SU-DHL-6 (cell line): ENCODE measurements at regions not wholly inside any gene's neighbourhood (a gene's known extent, or its start where the extent isn't known, plus 50 kb on each side); places are given as distances from the start of the nearest gene placed in this dataset.

Experiments
- H2AFZ ChIP-seq: fragments of 200-600 bp; sonication (generic); 2 replicates; pipeline ENCODE4 v1.6.1; 2014; ENCODE audit warnings: low read depth, mild to moderate bottlenecking, moderate library complexity, mixed read lengths, antibody characterized with exemption, low read length; ENCODE audit not compliant: severe bottlenecking
- H3F3A ChIP-seq: fragments of 200-600 bp; shearing (Covaris generic); 2 replicates; pipeline ENCODE4 v1.6.0; 2016; ENCODE audit warnings: antibody characterized with exemption, mild to moderate bottlenecking; ENCODE audit not compliant: insufficient read depth
- H3K27ac ChIP-seq: fragments of 200-600 bp; sonication (generic); 2 replicates; pipeline ENCODE4 v1.5.1; 2016; ENCODE audit warnings: low read depth, mild to moderate bottlenecking, low read length, moderate library complexity, mixed read lengths
- H3K27me3 ChIP-seq: fragments of 200-600 bp; sonication (generic), shearing (Covaris generic); 2 replicates; pipeline ENCODE4 v1.6.0; 2014; ENCODE audit warnings: mild to moderate bottlenecking, low read length
- H3K36me3 ChIP-seq: fragments of 200-600 bp; sonication (generic); 2 replicates; pipeline ENCODE4 v1.6.1; 2014; ENCODE audit warnings: mild to moderate bottlenecking, low read length, mixed read lengths
- H3K4me2 ChIP-seq: fragments of 300-600, 200-600 bp; shearing (Covaris generic), sonication (generic); 2 replicates; pipeline ENCODE4 v1.6.0; 2014; ENCODE audit warnings: low read length, low read depth, mild to moderate bottlenecking; ENCODE audit not compliant: poor library complexity, severe bottlenecking
- H3K4me3 ChIP-seq: fragments of 200-600 bp; sonication (generic); 2 replicates; pipeline ENCODE4 v1.5.1; 2014; ENCODE audit warnings: antibody characterized with exemption, low read length, mild to moderate bottlenecking, mixed read lengths; ENCODE audit not compliant: insufficient read depth, poor library complexity, severe bottlenecking
- H3K79me2 ChIP-seq: fragments of 200-600 bp; sonication (generic); 2 replicates; pipeline ENCODE4 v1.6.1; 2014; ENCODE audit warnings: mild to moderate bottlenecking, low read length, moderate library complexity; ENCODE audit not compliant: insufficient read depth
- H3K9ac ChIP-seq: fragments of 200-600 bp; sonication (generic); 2 replicates; pipeline ENCODE4 v1.7.0; 2014; ENCODE audit warnings: mild to moderate bottlenecking, low read length
- H3K9me2 ChIP-seq: fragments of 200-600 bp; sonication (generic); replicated peaks from 2 replicates; pipeline ENCODE4 v1.6.1; 2014; ENCODE audit warnings: low read length; ENCODE audit not compliant: insufficient read depth
- H3K9me3 ChIP-seq: fragments of 200-600 bp; sonication (generic); 2 replicates; pipeline ENCODE4 v1.6.1; 2014; ENCODE audit warnings: low read length, mixed read lengths; ENCODE audit not compliant: insufficient read depth
- H4K20me1 ChIP-seq: fragments of 200-600 bp; sonication (generic); 2 replicates; pipeline ENCODE4 v1.6.1; 2014; ENCODE audit warnings: low read depth, mild to moderate bottlenecking, antibody characterized with exemption, low read length, moderate library complexity, mixed read lengths
- EZH2phosphoT487 ChIP-seq: fragments of 200-600 bp; sonication (generic), shearing (Covaris generic); conservative IDR thresholded peaks from 2 replicates; pipeline ENCODE4 v1.6.1; 2018; ENCODE audit warnings: mild to moderate bottlenecking, antibody characterized with exemption, low read length, moderate library complexity, mixed read lengths
- TF ChIP-seq, protein P1 (sequence below): fragments of 200-600 bp; sonication (generic); IDR thresholded peaks from one replicate; pipeline ENCODE4 v1.5.1; 2017; ENCODE audit warnings: antibody characterized with exemption, mild to moderate bottlenecking, low read length, moderate library complexity; ENCODE audit not compliant: insufficient read depth, poor library complexity, severe bottlenecking

DNA sequence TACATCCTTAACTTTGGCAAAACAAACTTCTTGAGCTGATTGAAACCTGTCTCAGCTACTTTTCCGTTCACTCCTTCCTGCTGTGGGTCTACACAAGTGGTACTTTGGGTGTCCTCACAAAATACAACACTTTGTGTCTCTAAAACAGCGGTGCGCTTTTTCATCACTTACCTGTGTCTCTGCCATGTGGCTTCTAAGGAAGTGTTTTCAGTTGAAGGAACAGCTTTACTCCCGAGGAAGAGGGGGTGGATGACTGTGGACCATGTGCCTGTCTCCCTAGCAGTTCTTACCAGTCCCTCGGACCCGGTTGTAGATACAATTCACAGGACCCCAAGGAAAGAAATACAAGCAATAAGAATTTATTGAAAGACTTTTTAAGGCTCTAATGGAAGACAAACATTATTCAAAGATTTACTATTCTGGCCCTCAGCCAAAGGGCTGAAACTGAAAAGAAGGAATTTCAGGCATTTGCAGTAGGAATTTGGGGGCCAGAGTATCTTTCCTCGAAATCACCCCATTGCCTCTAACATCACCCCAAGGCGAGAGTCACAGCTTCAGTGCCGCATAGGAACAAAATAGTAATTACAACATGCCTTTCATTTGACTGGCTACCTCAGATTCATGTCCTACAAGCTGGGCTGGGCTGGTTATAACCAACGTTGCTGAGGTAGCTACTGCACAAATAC, 246.3 kb downstream of the ACTR3B start:
- H3K4me2 ChIP-seq, result no peak overlapping the region

DNA sequence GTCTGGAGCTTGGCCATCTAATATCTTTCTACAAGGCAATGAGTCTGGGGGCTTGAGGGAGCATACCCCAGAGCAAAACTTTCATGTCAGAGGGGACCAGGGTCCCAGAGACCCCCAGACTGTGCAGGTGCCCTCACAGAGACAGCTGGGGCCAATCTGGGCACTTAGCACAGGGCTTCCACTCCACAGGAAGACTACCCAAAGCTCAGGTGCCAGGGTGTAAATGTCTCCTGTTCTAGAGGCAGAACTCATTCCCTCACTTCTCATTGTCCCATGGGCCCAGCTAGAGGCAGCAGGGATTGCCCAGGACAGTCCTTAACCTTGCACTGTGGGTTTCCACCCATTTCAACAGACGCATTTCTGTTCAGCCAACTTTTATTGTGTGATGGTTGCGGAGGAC, 246.9 kb downstream of the ACTR3B start:
- Histone ChIP-seq H3K27me3 (no peaks in the 10 kb centered on the region), H3K79me2 (no peaks in the 10 kb centered on the region), H3K4me2 (no peak overlapping the region), H3K9me3 (no peaks in the 10 kb centered on the region), H3K9me2 (no peaks in the 10 kb centered on the region), H3F3A (no peaks in the 10 kb centered on the region), H3K4me3 (no peak overlapping the region), H3K36me3 (no peaks in the 10 kb centered on the region), H2AFZ (no peak overlapping the region), H3K9ac (no peak overlapping the region), H3K27ac (no peak overlapping the region), H4K20me1 (no peaks in the 10 kb centered on the region)
- TF ChIP-seq, protein P1, sequence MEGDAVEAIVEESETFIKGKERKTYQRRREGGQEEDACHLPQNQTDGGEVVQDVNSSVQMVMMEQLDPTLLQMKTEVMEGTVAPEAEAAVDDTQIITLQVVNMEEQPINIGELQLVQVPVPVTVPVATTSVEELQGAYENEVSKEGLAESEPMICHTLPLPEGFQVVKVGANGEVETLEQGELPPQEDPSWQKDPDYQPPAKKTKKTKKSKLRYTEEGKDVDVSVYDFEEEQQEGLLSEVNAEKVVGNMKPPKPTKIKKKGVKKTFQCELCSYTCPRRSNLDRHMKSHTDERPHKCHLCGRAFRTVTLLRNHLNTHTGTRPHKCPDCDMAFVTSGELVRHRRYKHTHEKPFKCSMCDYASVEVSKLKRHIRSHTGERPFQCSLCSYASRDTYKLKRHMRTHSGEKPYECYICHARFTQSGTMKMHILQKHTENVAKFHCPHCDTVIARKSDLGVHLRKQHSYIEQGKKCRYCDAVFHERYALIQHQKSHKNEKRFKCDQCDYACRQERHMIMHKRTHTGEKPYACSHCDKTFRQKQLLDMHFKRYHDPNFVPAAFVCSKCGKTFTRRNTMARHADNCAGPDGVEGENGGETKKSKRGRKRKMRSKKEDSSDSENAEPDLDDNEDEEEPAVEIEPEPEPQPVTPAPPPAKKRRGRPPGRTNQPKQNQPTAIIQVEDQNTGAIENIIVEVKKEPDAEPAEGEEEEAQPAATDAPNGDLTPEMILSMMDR, result no peak
- TF ChIP-seq EZH2phosphoT487, result no peak

More for the DNA sequence above, 246.3 kb downstream of the ACTR3B start:
- Histone ChIP-seq H3K9me2 (no peaks in the 10 kb centered on the region), H3K9ac (no peak overlapping the region), H3K79me2 (no peaks in the 10 kb centered on the region), H3K27ac (no peak overlapping the region), H2AFZ (no peak overlapping the region), H3K36me3 (no peaks in the 10 kb centered on the region), H3K27me3 (no peaks in the 10 kb centered on the region), H3F3A (no peaks in the 10 kb centered on the region), H3K4me3 (no peak overlapping the region), H3K9me3 (peaks cover 4% of the 10 kb centered on the region), H4K20me1 (no peaks in the 10 kb centered on the region)
- no peak for TF ChIP-seq EZH2phosphoT487
- TF ChIP-seq, protein P1, result no peak

DNA sequence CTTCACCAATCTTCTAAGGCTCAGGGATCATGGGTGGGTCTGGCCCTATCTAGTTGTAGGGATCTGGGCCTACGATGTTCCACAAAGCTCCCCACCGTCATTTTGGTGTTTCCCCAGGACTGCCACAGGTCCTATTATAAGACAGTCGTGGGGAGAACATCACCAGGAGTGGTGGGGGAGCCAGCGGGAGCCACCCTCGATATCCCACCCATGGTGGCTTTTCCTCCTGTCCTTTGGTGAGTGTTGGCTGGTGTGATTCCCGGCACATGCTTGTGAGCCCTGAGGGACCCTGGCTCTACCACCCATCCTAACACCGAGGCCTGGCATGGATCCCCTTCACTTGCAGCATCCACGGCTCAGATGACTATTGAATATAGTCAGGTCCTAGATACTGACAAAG, 247.4 kb downstream of the ACTR3B start:
- no peak overlapping the region for H3K9ac ChIP-seq
- no peaks in the 10 kb centered on the region for H3K9me3 ChIP-seq
- H2AFZ ChIP-seq, result no peak overlapping the region
- H4K20me1 ChIP-seq, result no peaks in the 10 kb centered on the region
- no peaks in the 10 kb centered on the region for H3K27me3 ChIP-seq
- no peaks in the 10 kb centered on the region for H3K9me2 ChIP-seq
- no peak overlapping the region for H3K27ac ChIP-seq
- H3K36me3 ChIP-seq, result no peaks in the 10 kb centered on the region
- no peak overlapping the region for H3K4me3 ChIP-seq
- H3K79me2 ChIP-seq, result no peaks in the 10 kb centered on the region
- no peaks in the 10 kb centered on the region for H3F3A ChIP-seq
- TF ChIP-seq, protein P1, result no peak
- TF ChIP-seq EZH2phosphoT487, result no peak
- H3K4me2 ChIP-seq, result no peak overlapping the region
